K562 (cell line): ENCODE measurements at regions not wholly inside any gene's neighbourhood (a gene's known extent, or its start where the extent isn't known, plus 50 kb on each side); places are given as distances from the start of the nearest gene placed in this dataset.

Experiments used
- SETDB1 ChIP-seq: IDR thresholded peaks from one replicate; pipeline ENCODE4 v1.6.1; 2012; ENCODE audit warnings: low read length, control low read depth, inconsistent platforms
- TF ChIP-seq, protein P1 (sequence below): fragments of 200-600 bp; sonication (generic); IDR thresholded peaks from one replicate; pipeline ENCODE4 v1.6.1; 2012; ENCODE audit warnings: mild to moderate bottlenecking, low read depth, low read length, inconsistent platforms

DNA sequence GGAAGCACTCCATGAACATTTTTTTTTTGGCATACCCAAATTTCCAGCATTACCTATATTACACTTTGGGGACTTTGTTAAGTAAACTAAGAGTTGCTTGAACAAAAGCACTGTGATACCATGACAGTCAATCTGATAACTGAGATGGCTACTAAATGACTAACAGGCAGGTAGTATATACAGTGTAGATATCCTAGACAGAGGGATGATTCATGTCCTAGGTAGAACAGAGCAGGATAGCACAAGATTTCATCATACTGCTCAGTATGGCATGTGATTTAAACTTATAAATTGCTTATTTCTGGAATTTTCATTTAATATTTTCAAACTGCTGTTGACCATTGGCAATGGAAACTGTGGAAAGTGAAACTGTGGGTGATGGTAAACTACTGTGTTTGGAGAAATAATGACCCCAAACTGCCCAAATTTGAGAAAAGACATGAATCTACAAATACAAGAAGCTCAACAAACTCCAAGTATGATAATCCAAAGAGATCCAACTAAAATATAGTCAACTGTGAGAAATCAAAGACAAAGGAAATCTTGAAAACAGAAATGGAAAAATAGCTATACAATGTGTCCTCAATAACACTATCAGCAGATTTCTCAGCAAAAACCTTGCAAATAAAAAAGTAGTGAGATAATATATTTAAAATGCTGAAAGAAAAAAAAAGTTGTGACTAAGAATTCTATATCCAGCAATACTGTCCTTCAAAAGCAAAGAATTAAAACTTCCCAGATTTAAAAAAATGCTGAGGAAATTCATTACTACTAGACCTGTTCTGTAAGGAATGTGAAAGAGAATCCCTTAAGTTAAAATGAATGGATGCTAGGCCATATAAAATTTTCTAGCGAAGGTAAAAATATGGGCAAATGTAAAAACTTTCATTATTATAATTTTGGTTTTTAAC lies 410.4 kb downstream of the DUSP10 start (continued):
- TF ChIP-seq, protein P1, sequence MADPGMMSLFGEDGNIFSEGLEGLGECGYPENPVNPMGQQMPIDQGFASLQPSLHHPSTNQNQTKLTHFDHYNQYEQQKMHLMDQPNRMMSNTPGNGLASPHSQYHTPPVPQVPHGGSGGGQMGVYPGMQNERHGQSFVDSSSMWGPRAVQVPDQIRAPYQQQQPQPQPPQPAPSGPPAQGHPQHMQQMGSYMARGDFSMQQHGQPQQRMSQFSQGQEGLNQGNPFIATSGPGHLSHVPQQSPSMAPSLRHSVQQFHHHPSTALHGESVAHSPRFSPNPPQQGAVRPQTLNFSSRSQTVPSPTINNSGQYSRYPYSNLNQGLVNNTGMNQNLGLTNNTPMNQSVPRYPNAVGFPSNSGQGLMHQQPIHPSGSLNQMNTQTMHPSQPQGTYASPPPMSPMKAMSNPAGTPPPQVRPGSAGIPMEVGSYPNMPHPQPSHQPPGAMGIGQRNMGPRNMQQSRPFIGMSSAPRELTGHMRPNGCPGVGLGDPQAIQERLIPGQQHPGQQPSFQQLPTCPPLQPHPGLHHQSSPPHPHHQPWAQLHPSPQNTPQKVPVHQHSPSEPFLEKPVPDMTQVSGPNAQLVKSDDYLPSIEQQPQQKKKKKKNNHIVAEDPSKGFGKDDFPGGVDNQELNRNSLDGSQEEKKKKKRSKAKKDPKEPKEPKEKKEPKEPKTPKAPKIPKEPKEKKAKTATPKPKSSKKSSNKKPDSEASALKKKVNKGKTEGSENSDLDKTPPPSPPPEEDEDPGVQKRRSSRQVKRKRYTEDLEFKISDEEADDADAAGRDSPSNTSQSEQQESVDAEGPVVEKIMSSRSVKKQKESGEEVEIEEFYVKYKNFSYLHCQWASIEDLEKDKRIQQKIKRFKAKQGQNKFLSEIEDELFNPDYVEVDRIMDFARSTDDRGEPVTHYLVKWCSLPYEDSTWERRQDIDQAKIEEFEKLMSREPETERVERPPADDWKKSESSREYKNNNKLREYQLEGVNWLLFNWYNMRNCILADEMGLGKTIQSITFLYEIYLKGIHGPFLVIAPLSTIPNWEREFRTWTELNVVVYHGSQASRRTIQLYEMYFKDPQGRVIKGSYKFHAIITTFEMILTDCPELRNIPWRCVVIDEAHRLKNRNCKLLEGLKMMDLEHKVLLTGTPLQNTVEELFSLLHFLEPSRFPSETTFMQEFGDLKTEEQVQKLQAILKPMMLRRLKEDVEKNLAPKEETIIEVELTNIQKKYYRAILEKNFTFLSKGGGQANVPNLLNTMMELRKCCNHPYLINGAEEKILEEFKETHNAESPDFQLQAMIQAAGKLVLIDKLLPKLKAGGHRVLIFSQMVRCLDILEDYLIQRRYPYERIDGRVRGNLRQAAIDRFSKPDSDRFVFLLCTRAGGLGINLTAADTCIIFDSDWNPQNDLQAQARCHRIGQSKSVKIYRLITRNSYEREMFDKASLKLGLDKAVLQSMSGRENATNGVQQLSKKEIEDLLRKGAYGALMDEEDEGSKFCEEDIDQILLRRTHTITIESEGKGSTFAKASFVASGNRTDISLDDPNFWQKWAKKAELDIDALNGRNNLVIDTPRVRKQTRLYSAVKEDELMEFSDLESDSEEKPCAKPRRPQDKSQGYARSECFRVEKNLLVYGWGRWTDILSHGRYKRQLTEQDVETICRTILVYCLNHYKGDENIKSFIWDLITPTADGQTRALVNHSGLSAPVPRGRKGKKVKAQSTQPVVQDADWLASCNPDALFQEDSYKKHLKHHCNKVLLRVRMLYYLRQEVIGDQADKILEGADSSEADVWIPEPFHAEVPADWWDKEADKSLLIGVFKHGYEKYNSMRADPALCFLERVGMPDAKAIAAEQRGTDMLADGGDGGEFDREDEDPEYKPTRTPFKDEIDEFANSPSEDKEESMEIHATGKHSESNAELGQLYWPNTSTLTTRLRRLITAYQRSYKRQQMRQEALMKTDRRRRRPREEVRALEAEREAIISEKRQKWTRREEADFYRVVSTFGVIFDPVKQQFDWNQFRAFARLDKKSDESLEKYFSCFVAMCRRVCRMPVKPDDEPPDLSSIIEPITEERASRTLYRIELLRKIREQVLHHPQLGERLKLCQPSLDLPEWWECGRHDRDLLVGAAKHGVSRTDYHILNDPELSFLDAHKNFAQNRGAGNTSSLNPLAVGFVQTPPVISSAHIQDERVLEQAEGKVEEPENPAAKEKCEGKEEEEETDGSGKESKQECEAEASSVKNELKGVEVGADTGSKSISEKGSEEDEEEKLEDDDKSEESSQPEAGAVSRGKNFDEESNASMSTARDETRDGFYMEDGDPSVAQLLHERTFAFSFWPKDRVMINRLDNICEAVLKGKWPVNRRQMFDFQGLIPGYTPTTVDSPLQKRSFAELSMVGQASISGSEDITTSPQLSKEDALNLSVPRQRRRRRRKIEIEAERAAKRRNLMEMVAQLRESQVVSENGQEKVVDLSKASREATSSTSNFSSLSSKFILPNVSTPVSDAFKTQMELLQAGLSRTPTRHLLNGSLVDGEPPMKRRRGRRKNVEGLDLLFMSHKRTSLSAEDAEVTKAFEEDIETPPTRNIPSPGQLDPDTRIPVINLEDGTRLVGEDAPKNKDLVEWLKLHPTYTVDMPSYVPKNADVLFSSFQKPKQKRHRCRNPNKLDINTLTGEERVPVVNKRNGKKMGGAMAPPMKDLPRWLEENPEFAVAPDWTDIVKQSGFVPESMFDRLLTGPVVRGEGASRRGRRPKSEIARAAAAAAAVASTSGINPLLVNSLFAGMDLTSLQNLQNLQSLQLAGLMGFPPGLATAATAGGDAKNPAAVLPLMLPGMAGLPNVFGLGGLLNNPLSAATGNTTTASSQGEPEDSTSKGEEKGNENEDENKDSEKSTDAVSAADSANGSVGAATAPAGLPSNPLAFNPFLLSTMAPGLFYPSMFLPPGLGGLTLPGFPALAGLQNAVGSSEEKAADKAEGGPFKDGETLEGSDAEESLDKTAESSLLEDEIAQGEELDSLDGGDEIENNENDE: no peak
- no peak for TF ChIP-seq SETDB1
- TF ChIP-seq, all 486 proteins: peak for 0
